Pons (tissue), 1 donor: ENCODE measurements at regions not wholly inside any gene's neighbourhood (a gene's known extent, or its start where the extent isn't known, plus 50 kb on each side); places are given as distances from the start of the nearest gene placed in this dataset.
"Not testable (repeated sequence)": the region's sequence is repeated elsewhere in the genome, so short reads cannot be mapped to it uniquely, and the experiment has no call there.

ENCODE experiments used
- DNase-seq: peaks from one replicate; pipeline ENCODE4 v3.0.0-alpha.2; 2016; ENCODE audit warnings: low spot score

DNA sequence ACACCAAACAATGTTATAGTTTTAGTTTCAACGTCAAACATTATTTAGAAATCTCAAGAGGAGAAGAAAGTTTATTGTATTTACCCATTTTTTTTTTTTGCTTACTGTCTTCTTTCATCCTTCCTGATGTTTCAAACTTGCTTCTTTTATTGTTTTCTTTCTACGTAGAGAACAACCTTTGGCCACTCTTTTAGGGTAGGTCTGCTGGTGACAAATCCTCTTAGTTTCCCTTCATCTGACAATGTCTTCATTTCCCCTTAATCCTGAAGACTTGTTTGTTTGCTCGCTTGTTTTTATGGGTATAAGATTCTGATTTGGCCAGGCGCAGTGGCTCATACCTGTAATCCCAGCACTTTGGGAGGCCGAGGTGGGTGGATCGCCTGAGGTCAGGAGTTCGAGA, 89.1 kb downstream of the RHOU start:
- no peak for DNase-seq

DNA sequence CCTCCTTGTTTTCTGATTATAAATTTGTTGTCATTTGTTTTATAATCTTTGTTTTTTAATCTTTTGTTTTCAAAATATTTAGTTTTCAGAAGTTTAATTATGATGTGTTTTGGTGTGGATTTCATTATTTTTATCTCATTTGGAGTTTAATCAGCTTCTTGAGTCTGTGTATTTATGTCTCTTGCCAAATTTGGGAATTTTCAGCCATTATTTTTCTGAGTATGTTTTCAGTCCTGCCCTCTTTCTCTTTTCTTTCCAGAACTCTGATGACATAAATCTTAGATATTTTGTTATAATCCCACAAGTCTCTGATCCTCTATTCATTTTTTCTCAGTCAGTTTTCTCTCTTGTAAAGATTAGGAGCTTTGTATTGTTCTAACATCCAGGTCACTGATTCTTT, 89.8 kb downstream of the RHOU start:
- DNase-seq: no peak

- no peak for DNase-seq
Observed at GRCh38 chr1:228825840-228826484, 90.7 kb downstream of the RHOU start.

DNA sequence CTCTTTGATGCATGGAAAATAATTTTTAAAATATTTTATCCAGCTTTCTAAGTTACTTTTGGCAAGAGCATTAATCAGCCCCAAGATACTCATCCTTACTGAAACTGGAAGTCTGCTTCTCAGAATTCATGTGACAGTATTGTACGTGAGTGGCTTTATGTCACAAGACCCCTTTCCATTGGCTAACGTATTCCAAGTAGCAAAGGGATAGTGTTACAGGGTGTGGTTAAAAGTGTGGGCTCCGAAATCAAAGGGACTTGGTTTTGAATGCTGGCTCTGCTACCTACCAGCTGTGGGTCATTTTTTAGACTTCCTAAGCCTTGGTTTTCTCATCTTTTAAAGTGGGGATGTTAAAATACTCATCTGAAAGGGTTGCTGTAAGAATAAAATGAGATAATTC, 91.7 kb downstream of the RHOU start:
- DNase-seq: no peak

- no peak for DNase-seq
Observed at GRCh38 chr1:228828151-228828550, 92.9 kb downstream of the RHOU start.

- DNase-seq: peak; percentile 87
Observed at GRCh38 chr1:228830185-228830953, 95.1 kb downstream of the RHOU start.

- no peak for DNase-seq
Observed at GRCh38 chr1:228830954-228831481, 95.7 kb downstream of the RHOU start.

DNA sequence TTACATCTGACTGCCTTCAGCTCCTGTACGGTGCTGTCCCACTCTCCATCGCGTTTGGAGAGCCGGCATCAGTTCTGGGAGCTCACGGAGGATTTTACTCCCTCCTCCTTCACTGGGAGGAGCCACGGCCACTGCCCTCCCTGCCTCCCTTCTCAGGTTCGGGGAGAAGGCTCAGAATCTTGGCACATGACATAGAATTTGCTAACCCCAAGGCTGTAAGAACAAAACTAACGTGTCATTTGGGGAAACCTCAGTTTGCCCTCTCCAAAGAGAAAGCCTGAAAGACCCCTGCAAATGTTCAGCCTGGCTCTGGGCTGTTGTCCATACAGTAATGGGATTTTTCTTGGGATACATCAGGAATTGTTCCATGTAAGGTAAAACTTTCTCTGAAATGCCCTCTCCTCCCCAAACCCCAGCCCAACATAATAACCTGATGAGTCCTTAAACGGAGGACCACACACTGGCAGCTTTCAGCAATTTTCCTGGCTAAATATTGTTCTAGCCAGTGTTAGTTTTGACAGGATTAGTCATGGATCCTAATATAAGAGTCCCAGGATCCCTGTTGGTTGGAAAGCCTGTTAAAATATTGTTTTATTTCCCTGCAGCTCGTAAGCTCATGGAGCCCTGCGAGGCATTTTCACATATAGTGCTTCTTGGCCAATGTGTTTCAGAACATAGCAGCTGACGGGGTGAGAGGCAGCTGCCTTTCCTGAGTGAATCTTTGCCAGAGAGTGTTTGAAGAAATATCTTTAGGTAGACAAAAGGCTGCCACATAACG, 98.8 kb downstream of the RHOU start:
- DNase-seq: no peak

DNA sequence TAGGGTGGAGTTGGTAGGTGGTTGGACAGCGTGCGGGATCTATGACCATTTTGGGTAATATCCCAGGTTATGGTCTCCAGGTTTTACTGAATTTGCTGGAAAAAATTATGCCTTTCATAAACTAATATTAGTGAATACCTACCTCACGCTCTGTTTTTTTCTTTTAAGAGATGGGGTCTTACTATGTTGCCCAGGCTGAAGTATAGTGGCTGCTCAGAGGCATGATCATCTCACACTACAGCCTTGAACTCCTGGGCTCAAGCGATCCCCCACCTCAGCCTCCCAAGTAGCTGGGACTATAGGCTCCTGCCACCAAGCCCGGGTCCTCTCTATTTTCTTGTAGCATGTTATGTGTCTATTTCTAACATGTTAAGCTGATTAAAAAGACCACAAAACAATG, 100.2 kb downstream of the RHOU start:
- no peak for DNase-seq

- no peak for DNase-seq
Observed at GRCh38 chr1:228835911-228836310, 100.6 kb downstream of the RHOU start.

GRCh38 chr1:228836427-228836826, 101.1 kb downstream of the RHOU start:
- DNase-seq: peak; percentile 98

GRCh38 chr1:228837032-228837431, 101.8 kb downstream of the RHOU start:
- no peak for DNase-seq

- no peak for DNase-seq
Observed at GRCh38 chr1:228837817-228838716, 102.8 kb downstream of the RHOU start.

DNA sequence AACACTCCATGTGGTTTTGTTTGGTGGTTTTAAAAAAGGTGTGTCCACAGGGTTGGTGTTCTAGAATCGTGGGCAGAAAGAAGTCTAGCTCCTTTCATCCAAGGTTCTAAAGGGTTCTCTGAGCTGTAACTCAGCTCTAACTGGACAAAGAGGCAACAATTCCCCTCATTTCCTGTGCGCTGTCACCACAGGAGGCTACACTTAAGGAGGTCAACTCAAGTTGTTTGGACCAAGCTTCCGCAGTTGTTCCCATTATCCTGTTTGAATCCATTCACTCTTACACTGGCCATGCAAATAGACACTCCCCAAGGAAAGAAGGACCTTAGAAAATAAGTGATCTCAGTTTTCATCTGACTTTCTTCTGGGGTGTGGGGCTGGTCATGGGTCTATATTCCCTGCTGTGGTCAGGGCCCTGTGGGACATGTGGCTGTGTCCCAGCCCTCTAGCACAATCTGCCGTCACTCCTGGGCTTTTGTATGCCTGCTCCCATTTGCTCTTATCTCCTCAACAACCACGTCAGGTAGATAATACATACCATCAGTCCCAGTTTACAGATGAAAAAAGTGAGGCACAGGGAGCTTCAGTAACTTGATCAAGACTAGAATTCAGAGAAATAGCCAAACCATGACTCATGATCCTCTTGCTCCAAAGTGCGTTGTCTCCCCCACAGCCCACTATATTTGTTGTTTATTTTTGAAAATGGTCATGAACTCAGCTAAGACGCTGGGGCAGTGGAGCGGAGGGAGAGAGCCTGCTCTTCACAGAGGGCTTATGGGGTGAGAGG, 103.6 kb downstream of the RHOU start:
- no peak for DNase-seq

- DNase-seq: no peak
Observed at GRCh38 chr1:228839656-228840055, 104.4 kb downstream of the RHOU start.

DNA sequence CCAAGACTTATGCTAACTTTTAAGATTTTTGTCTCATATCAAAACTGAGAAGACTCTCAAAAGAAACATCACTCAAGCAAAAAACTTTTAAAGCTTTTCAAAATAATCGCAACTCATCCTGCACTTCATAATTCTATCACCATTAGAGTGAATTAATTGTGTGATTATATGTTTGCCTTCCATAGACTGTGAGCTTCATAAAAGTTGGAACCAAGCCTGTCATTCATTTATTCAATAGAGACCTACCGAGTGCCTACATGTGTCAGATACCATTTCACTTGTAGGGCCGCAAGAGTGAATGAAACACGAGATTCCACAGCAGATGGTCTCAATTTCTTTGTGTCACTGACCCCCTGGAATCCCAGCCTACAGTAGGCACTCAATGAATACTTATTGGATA, 106.4 kb downstream of the RHOU start:
- DNase-seq: no peak

DNA sequence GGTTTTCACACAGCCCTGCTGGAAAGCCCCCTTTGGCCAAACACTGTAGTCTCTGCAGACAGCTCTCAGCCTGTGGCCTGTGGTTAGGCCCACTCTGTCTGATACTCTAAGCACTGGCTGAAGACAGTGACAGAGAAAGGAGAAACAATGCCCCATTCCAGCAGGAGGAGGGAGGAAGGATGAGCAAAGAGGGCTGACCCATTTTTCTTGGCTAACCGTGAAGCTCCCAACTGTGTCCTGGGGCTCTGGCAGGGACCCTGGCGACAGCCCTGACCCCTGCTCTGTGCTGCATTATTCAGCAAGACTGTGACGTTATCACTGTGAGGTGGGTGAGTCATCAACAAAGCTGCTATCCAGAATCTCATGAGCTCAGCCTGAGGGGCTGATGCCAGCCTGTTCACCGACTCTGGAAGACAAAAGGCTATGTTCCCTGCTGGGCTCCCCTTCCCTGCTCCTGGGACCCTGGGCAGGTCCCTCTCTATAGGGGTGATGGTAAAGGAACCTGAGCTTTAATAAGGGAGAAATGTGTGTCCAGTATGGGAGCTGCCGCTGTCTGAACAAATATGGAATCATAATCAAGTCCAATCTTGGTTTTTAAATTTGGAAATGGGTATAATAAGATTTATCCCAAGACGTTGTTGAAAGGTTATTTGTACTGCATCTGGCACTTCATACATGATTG, 107.0 kb downstream of the RHOU start:
- DNase-seq: peak; percentile 66

DNA sequence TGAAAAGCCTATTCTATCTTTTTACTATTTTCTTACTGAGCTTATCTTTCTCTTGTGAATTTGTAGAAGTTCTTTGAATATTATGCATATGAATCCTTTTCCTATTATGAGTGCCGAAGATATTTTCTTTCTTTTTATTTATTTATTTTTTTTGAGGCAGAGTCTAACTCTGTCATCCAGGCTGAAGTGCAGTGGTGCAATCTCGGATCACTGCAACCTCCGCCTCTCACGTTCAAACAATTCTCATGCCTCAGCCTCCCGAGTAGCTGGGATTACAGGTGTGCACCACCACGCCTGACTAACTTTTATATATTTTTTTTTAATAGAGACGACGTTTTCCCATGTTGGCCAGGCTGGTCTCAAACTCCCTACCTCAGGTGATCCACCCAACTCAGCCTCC, 109.8 kb downstream of the RHOU start:
- DNase-seq: no peak

GRCh38 chr1:228846952-228847351, 111.7 kb downstream of the RHOU start:
- no peak for DNase-seq

DNA sequence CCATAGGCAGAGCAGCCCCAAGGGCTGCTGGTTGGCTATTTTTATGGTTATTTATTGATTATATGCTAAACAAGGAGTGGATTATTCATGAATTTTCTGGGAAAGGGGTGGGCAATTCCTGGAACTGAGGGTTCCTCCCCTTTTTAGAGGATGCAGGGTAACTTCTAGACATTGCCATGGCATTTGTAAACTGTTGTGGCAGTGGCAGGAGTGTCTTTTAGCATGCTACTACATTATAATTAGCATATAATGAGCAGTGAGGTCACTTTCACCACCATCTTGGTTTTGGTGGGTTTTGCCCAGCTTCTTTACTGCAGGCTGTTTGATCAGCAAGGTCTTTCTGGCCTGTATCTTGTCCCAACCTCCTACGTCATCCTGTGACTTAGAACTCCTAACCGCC, 112.2 kb downstream of the RHOU start:
- DNase-seq: not testable (repeated sequence)
